ENCODE measurements at regions not wholly inside any gene's neighbourhood (a gene's known extent, or its start where the extent isn't known, plus 50 kb on each side); places are given as distances from the start of the nearest gene placed in this dataset.

DNA sequence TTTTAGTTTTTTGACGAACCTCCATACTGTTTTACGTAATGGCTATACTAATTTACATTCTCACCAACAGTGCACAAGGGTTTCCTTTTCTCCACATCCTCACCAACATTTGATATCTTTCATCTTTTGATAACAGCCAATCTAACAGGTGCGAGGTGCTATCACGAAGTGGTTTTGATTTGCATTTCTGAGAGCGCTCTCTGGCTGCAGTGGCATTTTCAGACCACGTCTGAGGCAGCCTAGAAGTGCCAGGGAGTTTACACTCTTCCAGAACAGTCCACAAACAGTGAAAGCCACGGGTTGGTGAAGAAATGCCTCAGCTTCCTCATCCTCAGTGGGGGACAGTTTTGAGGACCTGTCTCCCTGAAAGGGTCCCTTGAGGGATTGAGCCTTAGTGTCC lies 471.0 kb downstream of the BCOR start:
- Histone ChIP-seq H3K27ac (no peak overlapping the region), H3K4me1 (no peaks in the 10 kb centered on the region), H3K9me3 (peaks cover 6 to 17% of the 10 kb centered on the region in 2 donors), H3K4me3 (no peak overlapping the region), H3K36me3 (no peaks in the 10 kb centered on the region), H3K27me3 (peaks cover 0 to 57% of the 10 kb centered on the region in 2 donors)
- no peak for DNase-seq (ENCODE audit: low spot score in 2 of 2)
- intact Hi-C loops (cut with DNase I; ENCODE audit: low total_unique reads) = no loop called here
- TF ChIP-seq, protein P1, sequence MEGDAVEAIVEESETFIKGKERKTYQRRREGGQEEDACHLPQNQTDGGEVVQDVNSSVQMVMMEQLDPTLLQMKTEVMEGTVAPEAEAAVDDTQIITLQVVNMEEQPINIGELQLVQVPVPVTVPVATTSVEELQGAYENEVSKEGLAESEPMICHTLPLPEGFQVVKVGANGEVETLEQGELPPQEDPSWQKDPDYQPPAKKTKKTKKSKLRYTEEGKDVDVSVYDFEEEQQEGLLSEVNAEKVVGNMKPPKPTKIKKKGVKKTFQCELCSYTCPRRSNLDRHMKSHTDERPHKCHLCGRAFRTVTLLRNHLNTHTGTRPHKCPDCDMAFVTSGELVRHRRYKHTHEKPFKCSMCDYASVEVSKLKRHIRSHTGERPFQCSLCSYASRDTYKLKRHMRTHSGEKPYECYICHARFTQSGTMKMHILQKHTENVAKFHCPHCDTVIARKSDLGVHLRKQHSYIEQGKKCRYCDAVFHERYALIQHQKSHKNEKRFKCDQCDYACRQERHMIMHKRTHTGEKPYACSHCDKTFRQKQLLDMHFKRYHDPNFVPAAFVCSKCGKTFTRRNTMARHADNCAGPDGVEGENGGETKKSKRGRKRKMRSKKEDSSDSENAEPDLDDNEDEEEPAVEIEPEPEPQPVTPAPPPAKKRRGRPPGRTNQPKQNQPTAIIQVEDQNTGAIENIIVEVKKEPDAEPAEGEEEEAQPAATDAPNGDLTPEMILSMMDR (IDR thresholded peaks at IDR 0.05) = no peak

DNA sequence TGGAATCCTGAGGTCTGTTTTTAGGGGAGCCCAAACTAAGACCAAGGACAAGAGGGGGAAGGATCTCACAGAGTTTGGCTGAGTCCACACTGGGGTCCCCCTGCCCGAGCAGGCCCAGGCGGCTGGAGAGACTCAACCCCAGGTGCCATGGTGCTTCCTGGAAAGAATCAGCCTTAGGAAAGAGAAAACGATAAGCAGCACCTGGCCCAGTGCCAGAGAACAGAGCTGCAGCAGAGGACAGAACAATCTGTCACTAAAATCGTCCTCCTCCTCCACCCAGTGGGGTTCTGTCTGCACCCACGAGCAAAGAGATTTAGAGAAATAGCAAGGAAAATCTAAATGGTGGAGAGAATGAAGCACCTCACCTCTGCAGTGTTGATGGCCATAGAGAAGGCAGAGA lies 470.5 kb downstream of the BCOR start:
- Histone ChIP-seq H3K4me3 (no peak overlapping the region), H3K36me3 (no peaks in the 10 kb centered on the region), H3K27ac (no peak overlapping the region), H3K4me1 (no peaks in the 10 kb centered on the region), H3K9me3 (peaks cover 6 to 17% of the 10 kb centered on the region in 2 donors), H3K27me3 (peaks cover 0 to 62% of the 10 kb centered on the region in 2 donors)
- intact Hi-C loops (cut with DNase I; ENCODE audit: low total_unique reads) = no loop called here
- TF ChIP-seq POLR2A (IDR thresholded peaks at IDR 0.05) (no peak), POLR2AphosphoS5 (IDR thresholded peaks at IDR 0.05) (no peak)
- TF ChIP-seq, protein P1 (IDR thresholded peaks at IDR 0.05) = no peak
- DNase-seq (ENCODE audit: low spot score in 2 of 2) = no peak

DNA sequence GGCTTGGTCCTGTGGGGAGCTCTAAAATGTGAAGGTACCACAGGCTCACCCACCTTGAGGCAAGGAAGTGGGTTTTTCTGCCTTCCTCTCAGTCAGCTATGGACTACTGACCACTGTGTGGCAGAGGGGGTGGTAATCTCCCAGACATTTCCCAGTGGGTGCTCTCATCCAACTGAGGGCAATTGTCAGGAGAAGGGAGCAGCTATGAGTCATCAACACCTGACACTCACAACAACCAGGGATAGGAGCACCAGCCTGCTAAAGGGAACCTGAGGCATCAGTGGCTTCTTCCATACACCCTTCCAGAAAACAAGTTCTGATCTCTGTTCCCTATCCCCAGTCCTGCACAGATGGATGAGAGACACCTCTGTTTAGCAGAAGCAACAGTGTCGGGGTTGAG lies 468.8 kb downstream of the BCOR start:
- TF ChIP-seq POLR2AphosphoS5 (IDR thresholded peaks at IDR 0.05) (no peak), POLR2A (IDR thresholded peaks at IDR 0.05) (no peak)
- TF ChIP-seq, protein P1 (IDR thresholded peaks at IDR 0.05) = no peak
- Histone ChIP-seq H3K36me3 (no peaks in the 10 kb centered on the region), H3K4me3 (no peak overlapping the region), H3K9me3 (peaks cover under 1 to 12% of the 10 kb centered on the region in 2 donors), H3K4me1 (no peaks in the 10 kb centered on the region), H3K27me3 (peaks cover 0 to 59% of the 10 kb centered on the region in 2 donors), H3K27ac (no peak overlapping the region)
- no peak for DNase-seq (ENCODE audit: low spot score in 2 of 2)
- intact Hi-C loops (cut with DNase I; ENCODE audit: low total_unique reads) = loop anchor here (2.0 kb wide), 1 partner anchor 42 kb away; no protein-coding TSS in a partner anchor

DNA sequence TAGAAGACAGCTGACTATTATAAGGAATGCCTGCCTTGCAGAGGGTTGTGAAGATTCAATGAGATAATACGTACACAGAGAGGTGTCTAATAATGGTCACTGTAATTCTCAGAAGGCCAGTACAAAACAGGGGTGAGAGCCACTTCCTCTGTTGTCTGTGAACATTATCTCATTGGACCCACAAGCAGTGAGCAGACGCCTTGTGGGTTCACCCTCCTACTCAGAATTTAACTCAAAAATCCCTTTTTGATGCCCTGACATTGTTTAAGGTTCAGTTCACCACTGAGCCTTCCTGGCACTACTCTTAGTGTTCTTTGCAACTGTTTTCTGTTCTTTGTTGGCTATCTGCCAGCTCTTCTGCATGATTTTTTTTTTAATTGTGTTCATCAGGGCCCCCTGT lies 467.4 kb downstream of the BCOR start:
- Histone ChIP-seq H3K4me1 (no peaks in the 10 kb centered on the region), H3K36me3 (no peaks in the 10 kb centered on the region), H3K27ac (no peak overlapping the region), H3K27me3 (peaks cover 0 to 49% of the 10 kb centered on the region in 2 donors), H3K4me3 (no peak overlapping the region), H3K9me3 (no peaks in the 10 kb centered on the region)
- intact Hi-C loops (cut with DNase I; ENCODE audit: low total_unique reads) = no loop called here
- TF ChIP-seq POLR2AphosphoS5 (IDR thresholded peaks at IDR 0.05) (no peak), POLR2A (IDR thresholded peaks at IDR 0.05) (no peak)
- TF ChIP-seq, protein P1 (IDR thresholded peaks at IDR 0.05) = no peak
- DNase-seq (ENCODE audit: low spot score in 2 of 2) = no peak

DNA sequence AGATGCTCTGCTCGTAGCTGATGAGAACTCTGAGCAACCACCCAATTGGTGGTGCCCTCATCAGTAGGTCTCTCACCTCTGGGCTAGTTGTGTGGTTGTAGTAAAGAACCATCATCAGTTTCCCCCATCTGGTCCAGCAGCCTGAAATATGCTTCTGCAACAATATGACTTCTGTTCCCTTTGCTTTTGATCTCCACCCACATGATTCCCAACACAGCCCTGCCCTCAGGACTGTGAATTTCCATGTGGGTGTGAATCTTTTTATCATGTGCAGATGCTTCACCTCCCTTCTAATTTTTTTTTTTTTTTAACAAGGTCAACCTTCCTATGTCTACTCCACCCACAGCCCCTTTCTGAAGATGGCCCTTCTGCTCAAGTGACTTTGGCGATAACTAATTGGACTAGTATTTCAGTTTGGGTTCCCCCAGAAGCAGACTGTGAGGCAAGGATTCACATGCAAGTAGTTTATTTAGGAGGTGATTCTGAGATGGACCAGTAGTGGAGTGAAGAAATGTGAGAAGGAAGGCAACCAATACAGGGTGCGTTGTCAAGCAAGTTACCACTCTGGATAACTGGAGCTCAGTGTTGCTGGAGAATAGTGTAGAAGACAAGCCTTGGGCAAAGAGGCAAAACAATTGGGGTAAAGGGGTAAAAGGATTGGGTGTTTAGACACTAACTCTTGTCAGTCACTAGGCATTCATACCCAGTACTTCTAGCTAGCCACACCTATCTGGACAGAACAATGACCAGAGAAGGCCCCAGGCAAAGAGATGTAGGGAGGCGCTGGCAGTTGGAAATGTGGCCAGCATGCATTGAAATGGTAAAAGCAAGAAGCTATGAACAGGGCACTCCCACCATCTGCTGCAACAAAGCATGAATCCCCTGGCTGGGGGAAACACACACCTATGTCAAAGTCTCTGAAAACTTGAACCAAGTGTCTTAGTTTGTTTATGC lies 466.2 kb downstream of the BCOR start:
- intact Hi-C loops (cut with DNase I; ENCODE audit: low total_unique reads) = no loop called here
- TF ChIP-seq, protein P1 (IDR thresholded peaks at IDR 0.05) = no peak
- Histone ChIP-seq H3K4me3 (no peak overlapping the region), H3K9me3 (no peaks in the 10 kb centered on the region), H3K27me3 (peaks cover 0 to 52% of the 10 kb centered on the region in 2 donors), H3K4me1 (no peaks in the 10 kb centered on the region), H3K27ac (no peak overlapping the region), H3K36me3 (no peaks in the 10 kb centered on the region)
- DNase-seq (ENCODE audit: low spot score in 2 of 2) = no peak
